SU-DHL-6 (cell line): ENCODE measurements at regions not wholly inside any gene's neighbourhood (a gene's known extent, or its start where the extent isn't known, plus 50 kb on each side); places are given as distances from the start of the nearest gene placed in this dataset.

Source experiments
- H2AFZ ChIP-seq: fragments of 200-600 bp; sonication (generic); 2 replicates; pipeline ENCODE4 v1.6.1; 2014; ENCODE audit warnings: low read depth, mild to moderate bottlenecking, moderate library complexity, mixed read lengths, antibody characterized with exemption, low read length; ENCODE audit not compliant: severe bottlenecking
- H3F3A ChIP-seq: fragments of 200-600 bp; shearing (Covaris generic); 2 replicates; pipeline ENCODE4 v1.6.0; 2016; ENCODE audit warnings: antibody characterized with exemption, mild to moderate bottlenecking; ENCODE audit not compliant: insufficient read depth
- H3K27ac ChIP-seq: fragments of 200-600 bp; sonication (generic); 2 replicates; pipeline ENCODE4 v1.5.1; 2016; ENCODE audit warnings: low read depth, mild to moderate bottlenecking, low read length, moderate library complexity, mixed read lengths
- H3K27me3 ChIP-seq: fragments of 200-600 bp; sonication (generic), shearing (Covaris generic); 2 replicates; pipeline ENCODE4 v1.6.0; 2014; ENCODE audit warnings: mild to moderate bottlenecking, low read length
- H3K36me3 ChIP-seq: fragments of 200-600 bp; sonication (generic); 2 replicates; pipeline ENCODE4 v1.6.1; 2014; ENCODE audit warnings: mild to moderate bottlenecking, low read length, mixed read lengths
- H3K4me2 ChIP-seq: fragments of 300-600, 200-600 bp; shearing (Covaris generic), sonication (generic); 2 replicates; pipeline ENCODE4 v1.6.0; 2014; ENCODE audit warnings: low read length, low read depth, mild to moderate bottlenecking; ENCODE audit not compliant: poor library complexity, severe bottlenecking
- H3K4me3 ChIP-seq: fragments of 200-600 bp; sonication (generic); 2 replicates; pipeline ENCODE4 v1.5.1; 2014; ENCODE audit warnings: antibody characterized with exemption, low read length, mild to moderate bottlenecking, mixed read lengths; ENCODE audit not compliant: insufficient read depth, poor library complexity, severe bottlenecking
- H3K79me2 ChIP-seq: fragments of 200-600 bp; sonication (generic); 2 replicates; pipeline ENCODE4 v1.6.1; 2014; ENCODE audit warnings: mild to moderate bottlenecking, low read length, moderate library complexity; ENCODE audit not compliant: insufficient read depth
- H3K9ac ChIP-seq: fragments of 200-600 bp; sonication (generic); 2 replicates; pipeline ENCODE4 v1.7.0; 2014; ENCODE audit warnings: mild to moderate bottlenecking, low read length
- H3K9me2 ChIP-seq: fragments of 200-600 bp; sonication (generic); replicated peaks from 2 replicates; pipeline ENCODE4 v1.6.1; 2014; ENCODE audit warnings: low read length; ENCODE audit not compliant: insufficient read depth
- H3K9me3 ChIP-seq: fragments of 200-600 bp; sonication (generic); 2 replicates; pipeline ENCODE4 v1.6.1; 2014; ENCODE audit warnings: low read length, mixed read lengths; ENCODE audit not compliant: insufficient read depth
- H4K20me1 ChIP-seq: fragments of 200-600 bp; sonication (generic); 2 replicates; pipeline ENCODE4 v1.6.1; 2014; ENCODE audit warnings: low read depth, mild to moderate bottlenecking, antibody characterized with exemption, low read length, moderate library complexity, mixed read lengths
- CTCF ChIP-seq: fragments of 200-600 bp; sonication (generic); IDR thresholded peaks from one replicate; pipeline ENCODE4 v1.5.1; 2017; ENCODE audit warnings: antibody characterized with exemption, mild to moderate bottlenecking, low read length, moderate library complexity; ENCODE audit not compliant: insufficient read depth, poor library complexity, severe bottlenecking
- EZH2phosphoT487 ChIP-seq: fragments of 200-600 bp; sonication (generic), shearing (Covaris generic); conservative IDR thresholded peaks from 2 replicates; pipeline ENCODE4 v1.6.1; 2018; ENCODE audit warnings: mild to moderate bottlenecking, antibody characterized with exemption, low read length, moderate library complexity, mixed read lengths

DNA sequence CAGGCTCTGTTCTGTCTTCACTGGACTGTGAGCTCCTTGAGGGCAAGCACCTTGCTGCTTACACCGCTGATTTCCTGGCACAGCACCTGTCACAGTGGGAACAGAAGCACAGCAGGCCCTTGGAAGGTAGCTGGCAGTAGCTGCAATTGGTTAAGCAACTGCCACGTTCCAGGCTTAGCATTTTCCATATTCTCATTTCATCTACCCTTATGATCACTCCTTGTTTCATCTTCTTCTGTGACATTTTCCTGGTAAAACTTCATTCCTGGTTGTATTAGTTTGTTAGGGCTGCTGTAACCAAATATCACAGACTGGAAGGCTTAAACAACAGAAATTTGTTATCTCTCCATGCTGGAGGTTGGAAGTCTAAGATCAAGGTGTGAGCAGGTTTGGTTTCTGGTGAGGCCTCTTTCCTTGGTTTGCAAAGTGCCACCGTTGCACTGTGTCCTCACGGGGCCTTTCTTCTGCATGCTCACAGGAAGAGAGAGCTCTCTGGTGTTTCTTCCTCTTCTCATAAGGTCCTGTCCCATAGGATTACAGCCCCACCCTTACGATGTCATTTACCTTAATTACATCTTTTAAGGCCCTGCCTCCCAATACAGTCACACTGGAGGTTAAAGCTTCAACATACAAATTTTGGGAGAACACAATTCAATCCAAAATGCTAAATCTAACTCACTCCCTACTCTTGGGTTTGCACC lies 121.7 kb upstream of the CPSF6 start:
- Histone ChIP-seq H3F3A (no peaks in the 10 kb centered on the region), H3K9ac (no peak overlapping the region), H3K4me2 (no peak overlapping the region), H3K27ac (no peak overlapping the region), H3K4me3 (no peak overlapping the region), H3K9me2 (no peaks in the 10 kb centered on the region), H3K9me3 (no peaks in the 10 kb centered on the region), H3K27me3 (no peaks in the 10 kb centered on the region), H3K79me2 (no peaks in the 10 kb centered on the region), H3K36me3 (no peaks in the 10 kb centered on the region), H4K20me1 (no peaks in the 10 kb centered on the region), H2AFZ (no peak overlapping the region)
- TF ChIP-seq EZH2phosphoT487 = no peak
- no peak for TF ChIP-seq CTCF

DNA sequence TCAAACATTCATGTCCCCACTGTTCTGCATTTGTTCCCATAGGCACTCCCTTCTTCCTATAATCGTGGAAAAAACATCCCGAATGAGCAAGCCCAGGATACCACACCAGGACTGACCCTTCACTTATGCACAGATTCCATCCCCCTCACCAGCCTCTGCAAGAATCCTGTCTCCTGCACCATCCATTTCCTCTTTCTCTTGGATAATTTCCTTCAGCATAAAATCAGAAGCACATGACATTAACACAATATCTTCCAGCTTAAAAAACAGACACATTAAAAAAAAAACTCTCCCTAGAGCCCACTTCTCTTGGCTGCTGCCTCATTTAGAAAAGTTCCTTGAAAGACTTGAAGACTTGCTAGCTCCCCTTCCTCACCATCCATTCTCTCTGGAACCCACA lies 120.9 kb upstream of the CPSF6 start:
- no peaks in the 10 kb centered on the region for H4K20me1 ChIP-seq
- no peaks in the 10 kb centered on the region for H3K27me3 ChIP-seq
- H3K4me3 ChIP-seq = no peak overlapping the region
- H3K9me2 ChIP-seq = no peaks in the 10 kb centered on the region
- TF ChIP-seq EZH2phosphoT487 = no peak
- no peak for TF ChIP-seq CTCF
- no peaks in the 10 kb centered on the region for H3K9me3 ChIP-seq
- no peaks in the 10 kb centered on the region for H3F3A ChIP-seq
- no peaks in the 10 kb centered on the region for H3K79me2 ChIP-seq
- H3K27ac ChIP-seq = no peak overlapping the region
- H2AFZ ChIP-seq = no peak overlapping the region
- H3K4me2 ChIP-seq = no peak overlapping the region
- no peak overlapping the region for H3K9ac ChIP-seq
- no peaks in the 10 kb centered on the region for H3K36me3 ChIP-seq

DNA sequence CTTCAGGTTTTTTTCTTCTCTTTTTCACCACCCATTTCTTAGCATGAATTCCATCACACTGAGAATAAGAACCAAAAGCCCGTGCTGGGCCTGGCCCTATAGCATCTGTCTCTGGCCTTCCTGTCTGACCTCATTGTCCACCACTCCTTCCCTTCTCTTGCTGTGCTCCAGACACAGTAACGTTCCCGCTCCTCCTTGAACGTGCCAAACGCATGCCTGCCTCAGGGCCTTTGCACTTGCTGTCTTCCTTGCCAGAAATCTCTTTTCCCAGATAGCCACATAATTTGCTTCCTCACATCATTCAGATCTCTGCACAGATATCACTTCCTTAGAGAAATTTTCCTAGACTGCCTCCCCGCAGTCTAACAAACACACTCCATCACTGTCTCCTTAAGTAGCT lies 119.6 kb upstream of the CPSF6 start:
- H3K79me2 ChIP-seq = no peaks in the 10 kb centered on the region
- no peaks in the 10 kb centered on the region for H3K27me3 ChIP-seq
- H3K27ac ChIP-seq = no peak overlapping the region
- H2AFZ ChIP-seq = no peak overlapping the region
- TF ChIP-seq CTCF (no peak), EZH2phosphoT487 (no peak)
- no peak overlapping the region for H3K4me3 ChIP-seq
- no peaks in the 10 kb centered on the region for H4K20me1 ChIP-seq
- H3K4me2 ChIP-seq = no peak overlapping the region
- H3K9me2 ChIP-seq = no peaks in the 10 kb centered on the region
- no peaks in the 10 kb centered on the region for H3K36me3 ChIP-seq
- no peaks in the 10 kb centered on the region for H3F3A ChIP-seq
- H3K9me3 ChIP-seq = no peaks in the 10 kb centered on the region
- H3K9ac ChIP-seq = no peak overlapping the region

GRCh38 chr12:69120354-69120753 lies 119.0 kb upstream of the CPSF6 start:
- Histone ChIP-seq H2AFZ (no peak overlapping the region), H3K36me3 (no peaks in the 10 kb centered on the region), H3K27ac (no peak overlapping the region), H3K79me2 (no peaks in the 10 kb centered on the region), H3K9me3 (no peaks in the 10 kb centered on the region), H4K20me1 (no peaks in the 10 kb centered on the region), H3K9me2 (no peaks in the 10 kb centered on the region), H3K4me2 (no peak overlapping the region), H3K9ac (no peak overlapping the region), H3K27me3 (no peaks in the 10 kb centered on the region), H3F3A (no peaks in the 10 kb centered on the region), H3K4me3 (no peak overlapping the region)
- TF ChIP-seq CTCF = no peak
- TF ChIP-seq EZH2phosphoT487 = no peak
